Hippocampal formation (tissue), 2 donors: ENCODE measurements at regions not wholly inside any gene's neighbourhood (a gene's known extent, or its start where the extent isn't known, plus 50 kb on each side); places are given as distances from the start of the nearest gene placed in this dataset.
"Not testable (repeated sequence)": the region's sequence is repeated elsewhere in the genome, so short reads cannot be mapped to it uniquely, and the experiment has no call there.

ENCODE experiments used
- DNase-seq, 2 donors: peaks; one replicate each; lab custom pipeline; 2025; lab: John Stamatoyannopoulos, UW

DNA sequence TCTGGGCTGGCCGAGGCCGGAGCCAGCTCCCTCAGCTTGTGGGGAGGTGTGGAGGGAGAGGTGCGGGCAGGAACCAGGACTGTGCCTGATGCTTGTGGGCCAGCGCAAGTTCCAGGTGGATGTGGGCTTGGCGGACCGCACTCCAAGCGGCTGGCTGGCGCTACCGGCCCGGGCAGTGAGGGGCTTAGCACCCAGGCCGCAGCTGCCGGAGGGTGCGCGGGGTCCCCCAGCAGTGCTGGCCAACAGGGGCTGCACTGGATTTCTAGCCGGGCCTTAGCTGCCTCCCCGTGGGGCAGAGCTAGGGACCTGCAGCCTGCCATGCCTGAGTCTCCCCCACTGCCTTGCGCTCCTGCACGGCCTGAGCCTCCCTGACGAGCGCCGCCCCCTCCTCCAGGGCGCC lies 242.8 kb downstream of the CCSER2 start:
- no peak for DNase-seq

DNA sequence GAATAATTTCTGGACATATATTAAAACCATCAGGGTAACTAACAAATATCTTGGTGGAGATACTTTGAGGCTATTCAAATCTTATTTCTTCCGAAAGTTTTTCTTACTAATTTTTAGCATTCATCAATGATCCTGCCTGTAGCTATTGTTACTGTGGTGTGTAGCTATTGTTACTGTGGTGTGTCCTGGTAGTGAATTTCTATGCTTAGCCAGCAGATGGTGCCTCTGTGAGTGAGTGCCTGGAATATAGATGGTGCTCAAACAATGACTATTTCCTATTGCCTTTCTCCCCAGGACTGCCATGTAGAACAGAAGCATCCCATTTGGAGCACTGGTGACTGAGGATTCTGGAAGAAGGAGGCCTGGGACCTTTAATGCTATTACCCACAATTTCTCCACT lies 245.7 kb downstream of the CCSER2 start:
- no peak for DNase-seq

DNA sequence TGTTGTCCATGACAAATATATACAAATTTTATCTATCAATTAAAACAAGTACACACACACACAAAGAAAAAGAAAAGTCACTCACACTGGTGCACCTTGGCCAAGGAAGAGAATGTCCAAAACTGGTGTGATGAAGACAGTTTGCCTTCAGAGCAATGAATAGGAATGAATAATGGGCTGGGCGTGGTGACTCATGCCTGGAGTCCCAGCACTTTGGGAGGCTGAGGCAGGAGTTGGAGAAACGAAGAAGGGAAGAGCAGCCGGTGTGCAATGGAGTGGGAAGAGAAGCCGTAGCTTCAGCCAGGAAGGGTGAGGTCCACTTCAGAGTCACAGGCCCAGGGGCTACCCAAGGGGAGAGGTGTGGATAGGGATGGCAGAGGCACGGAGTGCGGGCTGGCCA lies 253.6 kb downstream of the CCSER2 start:
- no peak for DNase-seq

DNA sequence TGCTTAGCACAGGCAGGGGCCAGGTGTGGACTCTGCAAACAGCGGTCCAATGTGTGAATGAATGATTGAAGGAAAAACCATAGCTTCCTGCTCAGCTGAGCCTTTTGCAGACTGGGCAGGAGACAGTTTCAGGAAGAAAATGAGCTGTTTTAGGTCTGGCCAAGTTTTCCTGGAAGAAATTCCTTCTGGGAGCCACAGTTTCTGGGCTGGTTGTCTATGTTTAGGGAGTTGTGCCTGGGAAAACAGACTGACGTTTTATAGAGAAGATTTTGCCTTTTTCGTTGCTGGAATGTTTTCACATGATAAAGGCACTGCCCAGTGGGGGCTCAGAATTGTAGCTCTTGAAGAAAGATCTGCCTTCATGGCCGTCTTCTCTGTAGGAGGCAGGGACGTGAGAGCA lies 255.1 kb downstream of the CCSER2 start:
- no peak for DNase-seq

DNA sequence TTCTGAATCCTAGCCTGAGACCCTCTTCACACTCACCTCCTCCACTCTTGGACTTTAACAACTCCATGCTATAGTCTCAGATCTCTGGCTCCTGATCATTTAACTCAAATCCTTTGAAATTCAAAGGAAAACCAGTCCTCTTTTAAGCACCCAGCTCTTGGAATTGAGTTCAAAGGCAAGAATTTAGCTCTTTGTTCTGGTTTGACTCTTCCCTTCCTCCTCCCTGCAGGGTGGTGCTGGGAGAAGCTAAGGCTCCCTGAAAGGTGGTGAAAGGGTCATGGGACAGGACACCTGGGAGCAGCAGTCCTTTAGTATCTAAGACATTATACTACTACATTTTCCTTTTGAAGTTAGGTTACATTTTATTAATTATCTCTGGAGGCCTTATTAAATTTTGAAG lies 259.4 kb downstream of the CCSER2 start:
- no peak for DNase-seq

DNA sequence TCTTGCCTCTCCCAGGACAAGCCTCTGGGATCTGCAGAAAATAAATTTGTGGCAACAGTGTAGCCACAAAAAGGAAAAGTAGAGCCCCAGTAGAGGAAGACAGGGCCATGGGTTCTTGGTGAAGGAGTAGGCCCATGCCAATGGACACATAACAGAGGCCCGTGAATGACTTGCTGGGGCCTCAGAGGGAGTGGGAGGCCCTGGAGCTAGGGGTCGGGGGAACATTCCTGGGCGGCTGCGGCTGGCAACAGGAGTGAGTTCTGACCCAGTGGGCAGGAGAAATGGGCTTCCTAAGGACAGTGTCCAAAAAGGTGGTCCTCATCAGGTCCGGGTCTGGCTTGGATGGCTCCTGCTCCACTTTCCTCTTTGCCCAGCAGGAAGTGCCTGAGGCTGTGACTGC lies 260.0 kb downstream of the CCSER2 start:
- DNase-seq = no peak

DNA sequence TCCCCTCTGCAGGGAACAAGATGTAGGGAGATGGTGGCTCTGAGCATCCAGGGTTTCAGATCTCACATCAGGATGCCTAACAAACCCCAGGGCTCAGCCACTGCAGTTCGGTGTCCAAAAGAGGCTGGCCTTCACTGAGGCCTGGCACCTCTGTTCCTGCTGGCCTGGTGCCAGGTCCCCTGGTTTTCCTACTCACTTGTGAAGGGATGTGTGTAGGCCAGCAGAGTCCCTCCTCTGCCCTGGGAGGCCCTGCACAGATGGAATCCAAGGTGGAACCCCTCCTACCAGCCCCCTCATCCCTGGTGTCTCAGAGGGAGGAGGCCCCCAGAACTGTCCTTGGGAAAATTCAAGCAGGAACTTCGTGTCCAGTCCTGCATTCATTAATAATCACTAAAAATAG lies 260.6 kb downstream of the CCSER2 start:
- DNase-seq = no peak

DNA sequence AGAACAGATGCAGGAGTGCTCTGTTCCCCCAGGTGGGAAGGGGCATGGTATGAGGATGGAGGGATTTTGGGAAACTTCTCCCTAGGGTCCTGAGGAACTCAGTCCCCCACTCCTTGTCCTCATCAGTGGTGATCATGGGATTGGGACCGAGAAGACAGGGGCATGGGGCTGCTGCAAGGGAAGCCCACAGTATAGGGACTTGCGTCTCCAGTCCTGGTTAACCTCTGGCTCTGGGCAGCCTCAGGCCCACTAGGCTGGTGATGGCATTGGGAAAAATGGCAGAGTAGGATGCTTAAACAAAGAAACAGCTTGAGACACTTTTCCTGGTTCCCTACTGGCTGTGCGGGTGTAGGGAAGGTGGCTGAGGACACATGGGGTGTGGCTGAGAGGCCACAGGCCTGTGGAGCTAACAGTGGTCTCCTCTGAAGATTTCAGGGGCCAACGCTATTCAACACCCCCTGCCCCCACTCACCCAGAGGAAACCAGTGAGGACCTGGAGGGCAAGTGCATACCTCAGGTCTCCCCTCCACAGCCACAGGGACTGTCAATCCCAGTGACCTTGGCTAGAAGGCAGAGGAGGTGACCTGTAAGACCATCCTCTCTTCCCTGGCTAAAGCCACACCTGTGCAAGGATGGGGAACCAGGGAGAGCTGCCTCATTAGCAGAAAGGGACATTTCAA lies 261.3 kb downstream of the CCSER2 start:
- DNase-seq = no peak

DNA sequence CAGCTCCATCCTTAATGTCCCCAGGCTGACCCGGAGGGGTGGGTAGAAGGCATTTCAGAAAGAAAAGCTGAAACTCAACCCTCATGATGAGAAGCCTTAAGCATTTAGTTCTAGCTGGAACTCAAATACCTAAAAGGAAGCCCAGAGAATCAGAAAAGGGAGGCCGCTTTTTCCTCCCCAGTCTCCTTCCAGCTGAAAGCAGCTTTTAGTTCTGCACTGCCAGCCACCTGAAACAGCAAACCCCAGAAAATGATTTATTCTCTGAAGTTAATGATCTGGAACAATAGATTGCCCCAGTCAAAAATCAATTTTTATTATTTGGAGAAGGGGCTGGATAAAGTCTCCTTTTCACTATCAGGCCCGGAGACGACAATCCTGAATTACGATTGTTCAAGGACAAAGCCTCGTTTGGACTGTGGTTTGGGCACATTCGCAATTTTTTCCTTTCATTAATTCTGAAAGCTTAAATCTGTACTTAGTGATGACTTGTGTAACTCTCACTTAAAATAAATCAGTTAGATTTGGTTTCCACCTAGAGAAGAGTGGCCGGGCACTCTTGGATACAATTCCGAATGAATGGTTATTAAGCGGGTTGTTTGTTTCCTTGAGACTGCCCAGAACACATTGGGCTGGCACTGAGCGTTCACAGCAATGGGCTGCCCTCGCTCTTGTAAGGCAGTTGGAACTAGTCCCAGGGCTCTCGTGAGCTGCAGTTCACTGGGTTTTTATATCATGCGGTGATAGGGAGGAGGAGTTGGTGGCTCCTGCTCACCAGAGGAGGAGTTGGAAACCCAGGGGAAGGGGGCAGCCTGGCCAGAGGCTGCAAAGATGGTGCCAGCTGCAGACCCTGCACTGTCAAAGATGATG lies 262.2 kb downstream of the CCSER2 start:
- peak in 1 of 2 donors; percentile 4 for DNase-seq

DNA sequence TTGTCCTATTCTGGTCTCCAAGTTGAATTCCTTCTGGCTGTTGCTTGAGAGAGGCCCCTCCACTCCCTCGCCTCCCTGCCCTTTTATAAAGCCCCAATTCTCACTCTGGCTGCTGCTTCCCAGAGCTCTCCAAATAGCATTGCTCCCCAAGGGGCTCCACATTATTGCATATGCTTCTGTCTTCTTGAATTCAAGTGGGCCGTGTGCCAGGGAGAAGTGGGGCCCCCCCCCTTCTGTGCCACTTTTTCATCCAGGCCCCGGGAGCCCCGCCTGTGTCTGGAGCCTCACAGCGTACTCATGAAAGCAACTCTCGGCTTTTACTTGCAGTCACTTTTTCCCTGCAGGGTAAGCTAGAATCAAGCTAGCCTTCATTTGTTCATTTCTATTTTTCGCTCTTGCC lies 265.1 kb downstream of the CCSER2 start:
- DNase-seq = no peak

DNA sequence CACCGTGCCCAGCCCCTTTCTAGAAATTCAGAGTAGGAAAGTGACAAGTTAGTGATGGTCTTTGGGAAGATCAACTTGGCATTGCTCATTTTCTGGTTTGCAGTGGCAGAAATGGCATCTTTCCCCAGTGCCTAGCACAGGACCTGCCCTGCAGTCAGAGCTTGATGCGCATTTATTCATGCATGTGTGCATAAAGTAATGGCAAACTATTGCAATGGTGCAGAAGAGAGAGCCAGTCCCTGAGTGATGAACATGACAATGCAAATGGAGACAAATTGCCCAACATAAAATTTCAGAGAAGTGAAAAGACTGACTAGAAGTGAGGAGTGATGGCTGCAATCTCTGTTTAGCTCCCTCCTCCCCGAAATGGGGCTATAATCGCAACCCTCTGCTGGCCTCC lies 268.2 kb downstream of the CCSER2 start:
- DNase-seq = no peak

DNA sequence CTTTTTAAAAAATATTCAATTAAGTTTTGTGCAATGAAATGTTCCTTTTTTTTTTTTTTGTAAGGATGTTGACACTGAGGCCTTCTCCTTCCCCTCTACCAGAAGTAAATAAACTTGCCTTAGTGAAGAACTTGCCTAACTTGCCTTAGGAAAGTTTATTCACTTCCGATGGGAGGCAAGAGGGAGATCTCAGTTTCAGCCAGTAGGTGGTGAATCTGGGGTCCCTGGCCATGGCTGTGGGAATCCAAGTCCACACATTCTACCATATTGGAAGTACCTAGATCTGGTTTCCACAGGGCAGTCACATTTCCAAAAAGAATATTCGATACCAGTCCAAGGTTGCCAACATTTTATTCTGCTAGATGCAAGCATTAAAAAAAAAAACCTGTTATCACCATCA lies 270.9 kb downstream of the CCSER2 start:
- no peak for DNase-seq

DNA sequence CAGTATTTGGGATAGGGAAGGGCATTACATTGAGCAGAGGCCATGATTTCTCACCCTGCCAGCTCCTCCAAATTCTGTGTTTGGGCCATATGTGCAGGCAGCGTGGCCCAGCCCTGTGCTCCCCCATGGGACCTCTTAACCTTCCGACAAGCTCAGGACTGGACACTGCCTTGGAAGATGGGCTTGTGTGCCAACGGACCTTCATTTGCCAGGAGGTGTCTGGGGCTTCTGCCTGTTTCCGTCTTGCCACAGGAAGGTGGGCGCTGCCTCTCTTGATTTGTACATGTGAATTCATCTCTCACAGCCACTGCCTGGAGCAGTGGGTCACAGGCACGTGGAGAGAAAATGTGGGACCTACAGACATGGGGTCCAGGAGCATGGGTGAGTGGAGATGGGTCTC lies 272.6 kb downstream of the CCSER2 start:
- DNase-seq = no peak

DNA sequence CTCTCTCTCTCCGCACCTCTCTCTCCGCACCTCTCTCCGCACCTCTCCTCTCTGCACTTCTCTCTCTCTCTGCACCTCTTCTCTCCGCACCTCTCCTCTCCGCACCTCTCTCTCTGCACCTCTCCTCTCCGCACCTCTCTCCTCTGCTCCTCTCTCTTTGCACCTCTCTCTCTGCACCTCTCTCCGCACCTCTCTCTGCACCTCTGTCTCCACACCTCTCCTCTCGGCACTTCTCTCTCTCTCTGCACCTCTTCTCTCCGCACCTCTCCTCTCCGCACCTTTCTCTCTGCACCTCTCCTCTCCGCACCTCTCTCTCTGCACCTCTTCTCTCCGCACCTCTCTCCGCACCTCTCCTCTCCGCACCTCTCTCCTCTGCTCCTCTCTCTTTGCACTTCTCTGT lies 274.2 kb downstream of the CCSER2 start:
- DNase-seq = not testable (repeated sequence)

DNA sequence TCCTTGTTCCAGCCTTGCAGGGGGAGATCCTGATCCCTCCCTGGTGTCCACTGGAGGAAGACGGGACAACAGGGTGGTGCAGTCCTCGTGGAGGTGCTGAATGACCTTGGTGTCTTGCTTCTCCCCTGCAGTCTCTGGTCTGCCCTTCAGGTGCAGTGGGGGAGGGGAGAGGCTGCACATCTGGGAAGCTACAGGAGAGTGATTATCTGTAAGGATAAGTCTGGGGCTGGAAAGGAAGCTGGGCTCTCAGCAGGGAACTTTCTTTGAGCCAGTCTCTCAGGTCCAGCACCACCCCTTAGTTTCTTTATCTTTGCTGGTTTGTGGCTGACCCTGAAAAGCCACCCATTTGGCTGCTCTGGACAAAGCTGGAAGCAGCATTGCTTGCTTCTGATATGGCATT lies 275.6 kb downstream of the CCSER2 start:
- DNase-seq = no peak

DNA sequence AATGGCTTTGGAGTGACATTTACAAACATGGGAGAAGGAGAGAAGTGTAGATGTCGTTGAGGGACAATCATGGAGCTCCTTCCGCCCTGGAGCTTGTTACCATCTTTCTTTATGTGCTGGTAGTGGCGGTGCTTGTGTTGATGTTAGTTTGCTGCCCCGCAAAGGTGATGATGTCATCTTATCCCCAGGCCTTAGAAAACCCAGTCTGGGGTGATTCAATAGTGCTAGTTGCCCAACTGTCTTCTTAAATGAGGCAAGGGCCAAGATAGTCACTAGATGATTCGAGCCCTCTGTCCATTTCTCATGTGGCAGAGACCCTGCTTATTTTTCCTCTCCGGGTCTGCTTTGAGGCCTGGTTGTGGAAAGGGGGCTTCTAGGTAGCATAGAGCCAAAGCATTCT lies 277.4 kb downstream of the CCSER2 start:
- no peak for DNase-seq

DNA sequence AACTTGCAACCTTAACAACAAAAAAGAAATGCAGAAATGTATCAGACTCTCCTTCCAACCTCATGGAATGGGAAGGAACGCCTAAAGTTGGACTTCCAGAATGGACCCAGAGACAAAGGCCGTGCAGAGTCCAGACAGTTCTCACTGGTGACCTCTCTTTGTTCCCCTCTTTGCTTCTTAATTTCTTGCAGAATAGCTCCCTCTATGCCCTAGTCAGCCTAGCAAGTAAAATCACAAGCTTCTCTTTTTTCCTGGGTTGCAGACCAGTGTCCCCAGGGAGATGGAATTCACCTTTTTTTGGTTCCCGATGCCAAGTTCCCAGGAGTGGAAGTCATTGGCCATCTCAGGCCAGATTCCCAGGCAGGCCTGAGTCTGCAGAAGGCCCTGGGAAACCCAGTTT lies 278.0 kb downstream of the CCSER2 start:
- DNase-seq = peak in 1 of 2 donors; percentile 24

DNA sequence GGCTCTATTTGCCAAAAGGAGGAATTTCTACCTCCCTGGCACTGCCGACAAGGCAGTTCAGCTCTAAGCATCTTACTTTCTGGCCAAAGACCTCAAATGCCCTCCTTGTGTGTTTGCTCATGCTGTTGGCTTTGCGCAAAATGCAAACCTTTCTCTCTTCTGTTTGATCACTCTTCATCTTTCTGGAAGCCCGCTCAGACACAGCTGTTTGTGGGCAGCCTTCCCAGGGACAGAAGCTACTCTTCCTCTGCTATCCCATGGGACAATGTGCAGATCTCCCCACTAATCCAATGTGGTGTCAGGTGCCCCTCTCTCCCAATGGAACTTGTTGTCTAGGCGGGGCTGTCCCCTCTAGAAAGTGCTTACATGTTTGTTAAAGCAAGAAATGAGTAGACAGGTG lies 278.7 kb downstream of the CCSER2 start:
- no peak for DNase-seq

DNA sequence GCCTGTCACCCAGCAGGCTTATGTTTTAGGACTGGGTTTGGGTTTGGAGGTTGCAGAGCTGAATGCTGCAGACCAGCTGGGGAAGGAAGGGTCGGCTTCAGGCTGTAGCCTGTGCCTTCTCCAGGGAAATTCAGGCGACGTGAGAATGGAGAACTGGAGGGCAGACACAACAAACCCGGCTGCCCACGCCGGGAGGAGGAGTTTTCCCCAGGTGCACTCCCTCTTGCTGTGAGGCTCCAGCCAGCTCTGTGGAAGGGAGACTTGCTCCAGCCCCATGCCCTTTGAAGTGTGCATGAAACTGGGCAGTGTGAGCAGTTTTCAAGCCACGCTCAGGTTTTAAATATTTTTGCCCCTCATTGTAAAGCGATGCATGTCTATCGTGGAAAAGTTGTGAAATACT lies 279.1 kb downstream of the CCSER2 start:
- DNase-seq = no peak

DNA sequence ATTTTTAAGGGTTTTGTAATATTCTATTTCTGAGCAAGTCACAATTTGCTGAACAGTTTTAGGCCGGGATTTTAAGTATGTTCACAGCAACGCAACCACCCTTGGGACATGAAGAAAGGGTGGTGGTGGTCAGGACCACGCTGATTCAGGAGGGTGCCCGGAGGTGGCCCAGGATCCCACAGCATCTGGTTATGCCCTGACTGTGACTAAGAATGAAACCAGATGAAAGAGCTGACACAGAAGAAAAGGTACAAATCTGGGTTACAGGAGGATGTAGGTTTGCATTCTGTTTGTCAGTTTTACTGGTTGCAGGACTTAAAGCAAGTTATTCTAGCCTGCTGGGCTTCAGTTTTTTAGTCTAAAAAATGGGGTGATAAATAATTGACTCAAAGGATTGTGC lies 279.7 kb downstream of the CCSER2 start:
- DNase-seq = no peak

DNA sequence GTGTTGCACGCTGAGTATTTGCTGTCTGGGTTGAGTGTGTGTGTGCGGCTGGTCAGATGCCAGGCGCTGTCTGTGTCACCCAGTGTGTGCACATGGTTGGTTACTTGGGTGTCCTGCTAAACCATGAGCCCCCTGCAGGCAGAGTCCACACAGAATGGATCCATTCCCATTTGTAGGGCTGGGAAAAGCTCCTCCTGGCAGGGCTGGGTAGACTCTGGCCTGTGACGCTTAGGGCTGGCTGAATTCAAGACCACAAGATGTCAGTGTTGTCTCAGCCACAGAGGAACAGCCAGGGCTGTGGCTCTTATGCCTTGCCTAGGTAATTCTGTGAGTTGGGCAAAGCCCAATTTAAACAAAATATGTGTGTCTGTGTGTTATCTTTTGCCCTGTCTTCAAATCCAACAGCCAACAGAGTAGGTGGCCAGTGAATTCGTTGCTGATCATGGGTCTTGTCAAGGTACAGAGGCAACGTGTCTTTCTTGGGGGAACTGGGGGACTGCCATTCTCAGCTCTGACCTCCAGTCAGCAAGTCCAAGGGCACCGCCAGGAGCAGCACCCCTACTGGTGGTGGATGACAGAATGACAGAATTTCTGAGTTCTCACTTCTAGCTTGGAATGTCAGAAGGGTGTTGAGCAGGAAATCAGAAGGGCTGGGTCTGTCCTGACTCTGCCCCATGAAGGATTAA lies 285.1 kb downstream of the CCSER2 start:
- peak in 1 of 2 donors; percentile 17 for DNase-seq

DNA sequence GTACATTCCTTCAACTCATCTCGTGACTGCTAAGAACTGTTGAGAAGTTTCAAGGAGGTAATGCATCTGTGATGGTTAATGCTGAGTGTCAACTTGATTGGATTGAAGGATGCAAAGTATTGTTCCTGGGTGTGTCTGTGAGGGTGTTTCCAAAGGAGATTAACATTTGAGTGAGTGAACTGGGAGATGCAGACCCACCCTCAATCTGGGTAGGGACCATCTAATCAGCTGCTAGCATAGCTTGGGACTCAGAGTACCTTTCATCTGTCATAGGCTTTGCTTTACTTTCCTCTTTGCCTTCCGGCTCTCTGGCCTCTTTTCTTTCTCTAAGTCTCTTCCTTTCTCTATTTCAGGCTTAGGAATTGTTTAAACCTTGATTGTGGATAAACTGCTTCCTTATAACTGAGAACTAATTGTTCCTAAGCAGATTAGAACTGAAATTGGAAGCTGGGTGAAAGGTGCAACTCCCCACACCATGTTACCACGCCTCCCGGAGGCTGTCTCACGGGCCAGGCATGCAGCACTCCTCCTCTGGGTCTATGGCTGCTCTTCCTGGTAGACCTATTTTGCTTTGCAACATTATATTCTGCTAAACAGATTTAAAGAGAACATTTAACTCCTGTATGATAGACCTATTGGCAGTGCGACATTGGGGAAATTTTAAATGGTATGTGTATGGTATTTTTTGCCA lies 298.2 kb downstream of the CCSER2 start:
- DNase-seq = no peak
